Erythroblast (primary cell): ENCODE measurements at regions not wholly inside any gene's neighbourhood (a gene's known extent, or its start where the extent isn't known, plus 50 kb on each side); places are given as distances from the start of the nearest gene placed in this dataset.
"Not testable (repeated sequence)": the region's sequence is repeated elsewhere in the genome, so short reads cannot be mapped to it uniquely, and the experiment has no call there.

Source experiments
- GATA1 ChIP-seq: IDR thresholded peaks from 2 replicates; pipeline ENCODE4 v1.6.1; 2011; ENCODE audit warnings: low read depth, mild to moderate bottlenecking, control low read depth, low read length, moderate library complexity
- POLR2A ChIP-seq: IDR thresholded peaks from 2 replicates; pipeline ENCODE4 v1.6.1; 2011; ENCODE audit warnings: mild to moderate bottlenecking, low read length

DNA sequence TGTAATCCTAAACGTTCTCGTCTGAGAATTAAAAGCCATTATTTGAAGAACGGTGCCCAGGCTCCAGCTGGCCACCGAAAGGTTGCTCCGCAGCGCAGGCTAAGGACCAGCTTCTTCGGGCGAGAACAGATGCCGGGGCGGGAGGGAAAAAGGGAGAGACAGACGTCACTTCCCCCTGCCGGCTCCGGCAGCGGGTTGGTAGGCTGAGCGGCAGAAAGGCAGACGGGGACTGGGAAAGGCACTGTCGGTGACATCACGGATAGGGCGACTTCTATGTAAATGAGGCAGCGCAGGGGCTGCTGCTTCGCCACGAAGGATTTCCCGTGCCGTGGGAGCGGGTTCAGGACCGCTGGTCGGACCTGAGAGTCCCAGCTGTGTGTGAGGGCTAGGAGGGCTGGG is 147.5 kb upstream of the NOTCH2NLA start:
- TF ChIP-seq POLR2A, GATA1: not testable (repeated sequence)
